LNCaP clone FGC (cell line): ENCODE measurements at regions not wholly inside any gene's neighbourhood (a gene's known extent, or its start where the extent isn't known, plus 50 kb on each side); places are given as distances from the start of the nearest gene placed in this dataset.

Source experiments
- DNase-seq: peaks from one replicate; pipeline ENCODE4 v3.0.0-alpha.2; 2011; ENCODE audit warnings: low read depth
- H3K4me3 ChIP-seq: 2 replicates; pipeline ENCODE4 v1.5.1; 2011; ENCODE audit warnings: mild to moderate bottlenecking, low read depth, low read length, control low read depth
- TF ChIP-seq, protein P1 (sequence below): IDR thresholded peaks from 2 replicates; pipeline ENCODE4 v1.5.1; 2012; ENCODE audit warnings: mild to moderate bottlenecking; ENCODE audit not compliant: control insufficient read depth, insufficient read depth; ENCODE audit errors: extremely low read depth

- H3K4me3 ChIP-seq: no peak overlapping the region
- TF ChIP-seq, protein P1, sequence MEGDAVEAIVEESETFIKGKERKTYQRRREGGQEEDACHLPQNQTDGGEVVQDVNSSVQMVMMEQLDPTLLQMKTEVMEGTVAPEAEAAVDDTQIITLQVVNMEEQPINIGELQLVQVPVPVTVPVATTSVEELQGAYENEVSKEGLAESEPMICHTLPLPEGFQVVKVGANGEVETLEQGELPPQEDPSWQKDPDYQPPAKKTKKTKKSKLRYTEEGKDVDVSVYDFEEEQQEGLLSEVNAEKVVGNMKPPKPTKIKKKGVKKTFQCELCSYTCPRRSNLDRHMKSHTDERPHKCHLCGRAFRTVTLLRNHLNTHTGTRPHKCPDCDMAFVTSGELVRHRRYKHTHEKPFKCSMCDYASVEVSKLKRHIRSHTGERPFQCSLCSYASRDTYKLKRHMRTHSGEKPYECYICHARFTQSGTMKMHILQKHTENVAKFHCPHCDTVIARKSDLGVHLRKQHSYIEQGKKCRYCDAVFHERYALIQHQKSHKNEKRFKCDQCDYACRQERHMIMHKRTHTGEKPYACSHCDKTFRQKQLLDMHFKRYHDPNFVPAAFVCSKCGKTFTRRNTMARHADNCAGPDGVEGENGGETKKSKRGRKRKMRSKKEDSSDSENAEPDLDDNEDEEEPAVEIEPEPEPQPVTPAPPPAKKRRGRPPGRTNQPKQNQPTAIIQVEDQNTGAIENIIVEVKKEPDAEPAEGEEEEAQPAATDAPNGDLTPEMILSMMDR: no peak
- no peak for DNase-seq
Observed at GRCh38 chr2:176473177-176473576, 203.9 kb downstream of the MTX2 start.

DNA sequence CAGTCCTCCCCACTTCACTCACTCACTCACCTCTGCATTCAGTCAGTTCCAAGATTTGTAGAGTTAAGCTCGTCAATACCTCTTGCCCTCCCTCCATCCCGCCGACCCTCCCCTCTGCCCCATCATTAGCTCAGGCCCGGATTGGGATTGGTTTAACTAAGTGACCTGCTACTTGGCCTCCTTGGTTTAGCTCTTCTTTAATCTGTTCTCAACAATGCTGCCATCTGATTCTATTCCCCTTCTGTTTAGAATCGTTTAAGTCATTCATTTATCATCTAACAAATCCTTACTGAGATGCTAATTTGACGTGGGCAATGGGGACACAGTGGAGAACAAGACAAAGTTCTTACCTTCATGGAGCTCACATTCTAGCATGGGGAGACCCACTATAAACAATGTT, 204.6 kb downstream of the MTX2 start:
- H3K4me3 ChIP-seq: no peak overlapping the region

DNA sequence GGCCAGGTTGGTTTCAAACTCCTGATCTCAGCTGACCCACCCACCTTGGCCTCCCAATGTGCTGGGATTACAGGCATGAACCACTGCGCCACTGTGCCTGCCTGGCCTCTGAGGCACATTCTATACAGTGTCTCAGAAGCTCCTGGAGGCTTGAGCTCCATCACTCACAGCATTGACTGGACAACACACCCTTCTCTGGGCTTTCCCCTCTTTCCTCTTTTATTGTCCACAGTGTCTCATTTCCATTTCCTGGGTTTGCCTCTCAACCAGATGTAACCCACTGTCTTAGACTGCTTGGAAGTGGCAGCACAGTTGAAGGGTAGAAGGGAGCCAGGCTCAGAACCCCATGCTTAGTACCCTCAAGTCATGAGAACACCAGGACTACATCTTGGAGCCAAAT, 208.1 kb downstream of the MTX2 start:
- TF ChIP-seq, protein P1: no peak
- no peak for DNase-seq

More for the DNA sequence above, 204.6 kb downstream of the MTX2 start:
- DNase-seq: no peak
- TF ChIP-seq, protein P1: no peak

GRCh38 chr2:176479961-176480360, 210.7 kb downstream of the MTX2 start:
- TF ChIP-seq, protein P1: no peak
- no peak overlapping the region for H3K4me3 ChIP-seq
- DNase-seq: no peak

More for the DNA sequence above, 208.1 kb downstream of the MTX2 start:
- no peak overlapping the region for H3K4me3 ChIP-seq

- TF ChIP-seq, protein P1: no peak
- no peak for DNase-seq
- H3K4me3 ChIP-seq: no peak overlapping the region
Observed at GRCh38 chr2:176482107-176482506, 212.9 kb downstream of the MTX2 start.

DNA sequence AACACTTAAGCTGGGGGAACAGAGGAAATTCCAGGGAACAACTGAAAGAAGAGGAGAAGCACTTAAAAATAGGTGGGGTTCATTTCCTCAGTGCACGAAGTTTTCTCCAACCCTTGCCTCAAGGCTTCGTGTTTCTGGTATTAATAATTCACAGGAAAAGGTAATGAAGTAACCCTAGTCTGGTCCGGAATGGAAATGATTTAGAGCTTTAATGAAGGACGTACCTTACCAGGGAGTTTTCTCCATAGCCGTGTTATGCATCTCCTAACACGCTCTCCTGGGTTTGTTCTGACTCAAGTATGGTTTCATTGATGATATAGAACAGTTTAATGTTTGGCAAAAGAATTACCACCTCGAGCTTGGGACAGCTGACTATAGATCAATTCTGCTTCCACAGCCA, 214.2 kb downstream of the MTX2 start:
- H3K4me3 ChIP-seq: no peak overlapping the region

More for the DNA sequence above, 214.2 kb downstream of the MTX2 start:
- no peak for DNase-seq
- TF ChIP-seq, protein P1: no peak
